ENCODE measurements at regions not wholly inside any gene's neighbourhood (a gene's known extent, or its start where the extent isn't known, plus 50 kb on each side); places are given as distances from the start of the nearest gene placed in this dataset.
"Not testable (repeated sequence)": the region's sequence is repeated elsewhere in the genome, so short reads cannot be mapped to it uniquely, and the experiment has no call there.

GRCh38 chr15:22229990-22230819 is 149.9 kb downstream of the OR4M2 start:
- H3K9ac ChIP-seq (ENCODE audit: insufficient read length, low read depth) = no peak overlapping the region
- no peaks in the 10 kb centered on the region for H3K36me3 ChIP-seq (ENCODE audit: insufficient read depth, insufficient read length, low read length)

DNA sequence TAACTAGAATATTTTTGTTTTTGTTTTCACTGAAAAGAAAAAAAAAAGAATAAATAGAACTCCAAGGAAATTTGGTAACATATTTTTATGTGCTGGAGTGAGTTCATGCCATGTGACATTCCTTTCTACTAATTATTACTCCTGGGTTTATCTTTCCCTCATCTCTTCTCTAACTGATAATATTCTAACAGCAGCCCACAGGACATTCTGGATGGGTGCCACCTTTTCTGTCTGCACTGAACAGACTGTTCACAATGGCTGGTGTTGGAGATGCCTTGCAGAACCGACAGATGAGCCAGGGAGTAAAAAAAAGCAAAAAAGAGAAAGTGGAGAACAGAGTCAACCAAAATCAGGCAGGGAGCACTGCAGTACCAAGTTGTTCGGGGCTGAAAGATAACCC is 151.3 kb downstream of the OR4M2 start:
- H3K9me3 ChIP-seq (ENCODE audit: insufficient read depth, low read length) = peaks cover 14% of the 10 kb centered on the region; the same call in 1 of the 2 replicates
- no peaks in the 10 kb centered on the region for H3K4me1 ChIP-seq (ENCODE audit: insufficient read depth, insufficient read length)
- no peak for TF ChIP-seq SUZ12 (IDR thresholded peaks at IDR 0.05; ENCODE audit: extremely low read depth, insufficient read depth, insufficient read length)
- no peak for TF ChIP-seq ZNF274 (IDR thresholded peaks at IDR 0.05; ENCODE audit: low read depth, low read length)
- TF ChIP-seq YY1 (IDR thresholded peaks at IDR 0.05; ENCODE audit: insufficient read depth, insufficient read length) = no peak
- H3K4me3 ChIP-seq (ENCODE audit: insufficient read length, low read depth) = no peak overlapping the region
- no peak overlapping the region for H3K9ac ChIP-seq (ENCODE audit: insufficient read length, low read depth)
- no peaks in the 10 kb centered on the region for H3K27me3 ChIP-seq (ENCODE audit: insufficient read depth, insufficient read length)
- DNase-seq (ENCODE audit: low read depth, low spot score) = no peak
- no peaks in the 10 kb centered on the region for H3K36me3 ChIP-seq (ENCODE audit: insufficient read depth, insufficient read length, low read length)

More at GRCh38 chr15:22229990-22230819, 149.9 kb downstream of the OR4M2 start:
- Histone ChIP-seq H3K27me3 (ENCODE audit: insufficient read depth, insufficient read length) (no peaks in the 10 kb centered on the region), H3K9me3 (ENCODE audit: insufficient read depth, low read length) (peaks cover 14% of the 10 kb centered on the region; the same call in 1 of the 2 replicates), H3K4me3 (ENCODE audit: insufficient read length, low read depth) (no peak overlapping the region), H3K4me1 (ENCODE audit: insufficient read depth, insufficient read length) (no peaks in the 10 kb centered on the region)
- TF ChIP-seq YY1 (IDR thresholded peaks at IDR 0.05; ENCODE audit: insufficient read depth, insufficient read length) (no peak), ZNF274 (IDR thresholded peaks at IDR 0.05; ENCODE audit: low read depth, low read length) (no peak), SUZ12 (IDR thresholded peaks at IDR 0.05; ENCODE audit: extremely low read depth, insufficient read depth, insufficient read length) (no peak)
- no peak for DNase-seq (ENCODE audit: low read depth, low spot score)

GRCh38 chr15:22232675-22233074 is 152.3 kb downstream of the OR4M2 start:
- TF ChIP-seq YY1 (IDR thresholded peaks at IDR 0.05; ENCODE audit: insufficient read depth, insufficient read length) (no peak), ZNF274 (IDR thresholded peaks at IDR 0.05; ENCODE audit: low read depth, low read length) (no peak), SUZ12 (IDR thresholded peaks at IDR 0.05; ENCODE audit: extremely low read depth, insufficient read depth, insufficient read length) (no peak)
- no peak for DNase-seq (ENCODE audit: low read depth, low spot score)
- no peaks in the 10 kb centered on the region for H3K4me1 ChIP-seq (ENCODE audit: insufficient read depth, insufficient read length)
- H3K4me3 ChIP-seq (ENCODE audit: insufficient read length, low read depth) = no peak overlapping the region
- no peaks in the 10 kb centered on the region for H3K36me3 ChIP-seq (ENCODE audit: insufficient read depth, insufficient read length, low read length)
- peaks cover 14% of the 10 kb centered on the region; the same call in 1 of the 2 replicates for H3K9me3 ChIP-seq (ENCODE audit: insufficient read depth, low read length)
- no peak overlapping the region for H3K9ac ChIP-seq (ENCODE audit: insufficient read length, low read depth)
- no peaks in the 10 kb centered on the region for H3K27me3 ChIP-seq (ENCODE audit: insufficient read depth, insufficient read length)

- H3K9me3 ChIP-seq (ENCODE audit: insufficient read depth, low read length) = peaks cover 14% of the 10 kb centered on the region; the same call in 1 of the 2 replicates
Measured at GRCh38 chr15:22235261-22235930, 155.1 kb downstream of the OR4M2 start.

GRCh38 chr15:22236469-22236868 is 156.1 kb downstream of the OR4M2 start:
- no peaks in the 10 kb centered on the region for H3K4me1 ChIP-seq (ENCODE audit: insufficient read depth, insufficient read length)
- DNase-seq (ENCODE audit: low read depth, low spot score) = no peak
- no peak overlapping the region for H3K9ac ChIP-seq (ENCODE audit: insufficient read length, low read depth)
- H3K4me3 ChIP-seq (ENCODE audit: insufficient read length, low read depth) = no peak overlapping the region
- peaks cover 14% of the 10 kb centered on the region; the same call in 1 of the 2 replicates for H3K9me3 ChIP-seq (ENCODE audit: insufficient read depth, low read length)
- H3K27me3 ChIP-seq (ENCODE audit: insufficient read depth, insufficient read length) = no peaks in the 10 kb centered on the region
- H3K36me3 ChIP-seq (ENCODE audit: insufficient read depth, insufficient read length, low read length) = no peaks in the 10 kb centered on the region
- TF ChIP-seq SUZ12 (IDR thresholded peaks at IDR 0.05; ENCODE audit: extremely low read depth, insufficient read depth, insufficient read length) (no peak), YY1 (IDR thresholded peaks at IDR 0.05; ENCODE audit: insufficient read depth, insufficient read length) (no peak), ZNF274 (IDR thresholded peaks at IDR 0.05; ENCODE audit: low read depth, low read length) (no peak)

More at GRCh38 chr15:22235261-22235930, 155.1 kb downstream of the OR4M2 start:
- H3K36me3 ChIP-seq (ENCODE audit: insufficient read depth, insufficient read length, low read length); DNase-seq (ENCODE audit: low read depth, low spot score); H3K4me1 ChIP-seq (ENCODE audit: insufficient read depth, insufficient read length); H3K9ac ChIP-seq (ENCODE audit: insufficient read length, low read depth); H3K4me3 ChIP-seq (ENCODE audit: insufficient read length, low read depth); H3K27me3 ChIP-seq (ENCODE audit: insufficient read depth, insufficient read length): not testable (repeated sequence)

GRCh38 chr15:22237891-22238275 is 157.6 kb downstream of the OR4M2 start:
- TF ChIP-seq YY1 (IDR thresholded peaks at IDR 0.05; ENCODE audit: insufficient read depth, insufficient read length) (no peak), ZNF274 (IDR thresholded peaks at IDR 0.05; ENCODE audit: low read depth, low read length) (no peak), SUZ12 (IDR thresholded peaks at IDR 0.05; ENCODE audit: extremely low read depth, insufficient read depth, insufficient read length) (no peak)
- Histone ChIP-seq H3K9me3 (ENCODE audit: insufficient read depth, low read length) (peaks cover 7% of the 10 kb centered on the region; the same call in 1 of the 2 replicates), H3K4me1 (ENCODE audit: insufficient read depth, insufficient read length) (no peaks in the 10 kb centered on the region), H3K27me3 (ENCODE audit: insufficient read depth, insufficient read length) (no peaks in the 10 kb centered on the region), H3K36me3 (ENCODE audit: insufficient read depth, insufficient read length, low read length) (no peaks in the 10 kb centered on the region), H3K4me3 (ENCODE audit: insufficient read length, low read depth) (no peak overlapping the region), H3K9ac (ENCODE audit: insufficient read length, low read depth) (no peak overlapping the region)
- DNase-seq (ENCODE audit: low read depth, low spot score) = no peak

DNA sequence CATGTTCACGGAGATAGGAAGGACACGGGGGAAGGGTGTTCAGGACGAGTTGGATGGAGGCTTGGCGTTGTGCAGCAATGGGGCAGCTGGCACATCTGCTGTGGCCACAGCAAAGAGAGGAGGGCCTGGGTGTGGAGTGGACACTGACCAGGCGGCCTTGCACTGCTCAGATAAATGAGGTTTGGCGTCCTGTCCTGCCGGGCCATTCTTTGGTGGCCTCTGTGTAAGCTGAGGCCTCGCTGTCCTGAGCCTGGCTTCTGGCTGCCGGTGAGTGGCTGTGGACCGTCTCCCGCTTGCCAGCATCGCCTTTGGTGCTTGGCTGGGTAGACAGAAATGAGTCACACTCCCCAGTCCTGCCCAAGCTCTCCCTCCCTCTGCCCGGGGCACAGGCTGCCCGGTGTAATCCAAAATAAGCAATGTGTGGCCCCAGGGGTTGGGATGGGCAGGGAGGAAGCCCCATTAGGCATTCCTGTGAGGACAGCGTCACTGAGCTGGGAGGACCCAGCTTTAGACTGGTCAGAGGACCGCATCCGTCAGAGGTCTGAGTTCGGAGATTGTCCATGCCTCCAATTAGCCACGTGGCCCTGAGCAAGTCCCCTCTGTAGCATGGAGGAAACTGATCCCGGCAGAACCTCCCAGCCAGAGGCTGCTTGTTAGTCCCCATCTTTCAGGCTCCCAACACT is 158.1 kb downstream of the OR4M2 start:
- not testable (repeated sequence) for H3K9ac ChIP-seq (ENCODE audit: insufficient read length, low read depth); H3K27me3 ChIP-seq (ENCODE audit: insufficient read depth, insufficient read length); H3K4me1 ChIP-seq (ENCODE audit: insufficient read depth, insufficient read length); H3K9me3 ChIP-seq (ENCODE audit: insufficient read depth, low read length); H3K4me3 ChIP-seq (ENCODE audit: insufficient read length, low read depth); H3K36me3 ChIP-seq (ENCODE audit: insufficient read depth, insufficient read length, low read length); DNase-seq (ENCODE audit: low read depth, low spot score)

GRCh38 chr15:22238959-22239805 is 158.9 kb downstream of the OR4M2 start:
- not testable (repeated sequence) for H3K4me3 ChIP-seq (ENCODE audit: insufficient read length, low read depth); DNase-seq (ENCODE audit: low read depth, low spot score); H3K9me3 ChIP-seq (ENCODE audit: insufficient read depth, low read length); H3K36me3 ChIP-seq (ENCODE audit: insufficient read depth, insufficient read length, low read length); H3K4me1 ChIP-seq (ENCODE audit: insufficient read depth, insufficient read length); H3K9ac ChIP-seq (ENCODE audit: insufficient read length, low read depth); H3K27me3 ChIP-seq (ENCODE audit: insufficient read depth, insufficient read length)
